ENCODE measurements at regions not wholly inside any gene's neighbourhood (a gene's known extent, or its start where the extent isn't known, plus 50 kb on each side); places are given as distances from the start of the nearest gene placed in this dataset.

DNA sequence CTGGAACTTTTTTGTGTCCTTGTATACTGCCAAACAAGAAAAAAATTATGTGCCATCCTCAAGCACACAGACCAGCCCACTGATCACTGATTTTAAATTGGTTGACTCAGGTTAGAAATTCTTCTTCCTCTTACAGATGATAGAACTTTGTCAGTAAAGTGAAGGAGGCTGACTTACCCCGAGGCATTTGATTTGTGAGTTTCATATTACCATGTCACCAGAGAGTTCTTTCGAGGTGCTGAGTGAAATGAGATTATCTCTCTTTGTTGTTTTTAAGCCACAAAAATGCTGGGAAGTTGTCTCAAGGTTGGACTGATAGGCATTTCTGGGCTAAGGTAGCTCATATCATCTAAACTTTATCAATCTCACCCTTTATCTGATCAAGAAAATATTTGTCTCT is 78.8 kb upstream of the FAM180A start:
- ChIA-PET POLR2A (no interaction called here), CTCF (no interaction called here)
- H3K36me3 Mint-ChIP-seq (ENCODE audit: low read depth), result no peaks in the 10 kb centered on the region
- H3K27ac Mint-ChIP-seq, result no peak overlapping the region
- DNase-seq (no peak), ATAC-seq (no peak)
- no peaks in the 10 kb centered on the region for H3K9me3 Mint-ChIP-seq (ENCODE audit: low read depth)
- intact Hi-C loops (cut with DNase I, micrococcal nuclease), result no loop called here
- no peak overlapping the region for H3K4me3 Mint-ChIP-seq
- peaks cover 2% of the 10 kb centered on the region for H3K27me3 Mint-ChIP-seq
- H3K4me1 Mint-ChIP-seq, result peaks cover 17% of the 10 kb centered on the region

DNA sequence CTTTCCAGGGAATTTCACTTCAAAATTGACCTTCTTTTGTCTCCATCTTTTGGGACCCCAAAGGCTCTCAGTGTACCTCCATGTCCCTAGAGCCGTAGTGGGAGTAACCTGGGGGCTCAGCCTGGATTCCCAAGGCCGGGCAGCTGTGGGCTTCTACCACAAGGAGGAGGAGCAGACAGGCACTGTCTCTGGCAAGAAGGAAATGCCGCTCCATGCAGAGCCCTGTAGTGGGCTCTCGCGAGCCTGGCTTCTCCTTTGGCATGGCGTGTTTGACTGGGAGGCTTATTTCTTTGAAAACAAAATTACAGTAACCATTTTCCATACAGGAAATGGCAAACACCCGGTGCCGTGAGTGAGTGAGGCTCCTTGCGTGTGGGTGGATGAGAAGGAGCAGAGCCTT is 76.8 kb upstream of the FAM180A start:
- H3K27me3 Mint-ChIP-seq, result no peaks in the 10 kb centered on the region
- no peaks in the 10 kb centered on the region for H3K4me1 Mint-ChIP-seq
- ATAC-seq (no peak), DNase-seq (no peak)
- H3K9me3 Mint-ChIP-seq (ENCODE audit: low read depth), result no peaks in the 10 kb centered on the region
- H3K36me3 Mint-ChIP-seq (ENCODE audit: low read depth), result no peaks in the 10 kb centered on the region
- intact Hi-C loops (cut with DNase I, micrococcal nuclease), result no loop called here
- H3K27ac Mint-ChIP-seq, result no peak overlapping the region
- CTCF ChIA-PET, result interaction anchor here (0.7 kb wide), 1 partner anchor 125 kb away, joined by 3 read pairs; no protein-coding TSS in a partner anchor
- no peak overlapping the region for H3K4me3 Mint-ChIP-seq
- POLR2A ChIA-PET, result no interaction called here

DNA sequence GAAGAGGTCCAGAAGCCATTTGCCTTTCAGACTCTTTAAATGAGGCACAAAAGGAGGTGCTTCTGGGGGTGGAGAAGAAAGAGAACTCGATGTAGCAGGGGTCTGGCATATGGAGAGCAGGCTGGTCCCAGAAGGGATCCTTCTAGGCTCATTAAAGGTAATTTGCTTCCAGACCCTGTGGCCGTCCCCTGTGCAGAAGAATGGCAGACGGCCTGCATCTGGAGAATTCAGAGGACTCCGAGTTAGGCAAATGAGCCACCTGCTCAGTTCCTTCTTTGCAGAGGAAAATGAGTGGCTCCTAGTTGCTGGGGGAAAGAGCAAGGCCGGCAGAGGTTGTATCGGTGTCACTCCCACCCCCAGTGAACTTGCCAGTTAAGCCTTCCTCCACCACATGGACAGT is 73.8 kb upstream of the FAM180A start:
- H3K36me3 Mint-ChIP-seq (ENCODE audit: low read depth), result no peaks in the 10 kb centered on the region
- DNase-seq (no peak), ATAC-seq (no peak)
- no peak overlapping the region for H3K27ac Mint-ChIP-seq
- H3K4me3 Mint-ChIP-seq, result no peak overlapping the region
- ChIA-PET POLR2A (no interaction called here), CTCF (no interaction called here)
- intact Hi-C loops (cut with DNase I, micrococcal nuclease), result no loop called here
- peaks cover 2% of the 10 kb centered on the region for H3K27me3 Mint-ChIP-seq
- no peaks in the 10 kb centered on the region for H3K9me3 Mint-ChIP-seq (ENCODE audit: low read depth)
- H3K4me1 Mint-ChIP-seq, result no peaks in the 10 kb centered on the region

DNA sequence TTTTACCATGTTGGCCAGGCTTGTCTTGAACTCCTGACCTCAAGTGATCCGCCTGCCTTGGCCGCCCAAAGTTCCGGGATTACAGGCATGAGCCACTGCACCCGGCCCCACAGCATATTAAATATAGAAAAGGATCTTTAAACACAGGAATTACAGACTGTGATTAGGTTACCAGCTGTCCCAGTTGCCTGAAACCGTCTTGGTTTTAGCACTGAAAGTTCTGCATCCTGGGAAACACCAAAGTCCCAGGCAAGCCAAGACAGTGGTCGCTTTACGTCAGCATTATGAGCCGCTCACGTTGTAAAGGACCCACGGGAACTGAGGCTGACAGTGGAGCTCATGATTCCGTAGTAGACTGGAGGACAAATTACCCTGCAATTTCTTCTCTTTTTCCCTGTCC is 69.0 kb upstream of the FAM180A start:
- CTCF ChIA-PET, result interaction anchor here (1.5 kb wide), 1 partner anchor 9 kb away, joined by 3 read pairs; no protein-coding TSS in a partner anchor
- Mint-ChIP-seq H3K27ac (no peak overlapping the region), H3K36me3 (ENCODE audit: low read depth) (no peaks in the 10 kb centered on the region), H3K9me3 (ENCODE audit: low read depth) (no peaks in the 10 kb centered on the region), H3K4me1 (no peaks in the 10 kb centered on the region), H3K27me3 (peaks cover 2% of the 10 kb centered on the region), H3K4me3 (no peak overlapping the region)
- intact Hi-C loops (cut with DNase I, micrococcal nuclease), result no loop called here
- ATAC-seq (no peak), DNase-seq (no peak)
- POLR2A ChIA-PET, result no interaction called here

DNA sequence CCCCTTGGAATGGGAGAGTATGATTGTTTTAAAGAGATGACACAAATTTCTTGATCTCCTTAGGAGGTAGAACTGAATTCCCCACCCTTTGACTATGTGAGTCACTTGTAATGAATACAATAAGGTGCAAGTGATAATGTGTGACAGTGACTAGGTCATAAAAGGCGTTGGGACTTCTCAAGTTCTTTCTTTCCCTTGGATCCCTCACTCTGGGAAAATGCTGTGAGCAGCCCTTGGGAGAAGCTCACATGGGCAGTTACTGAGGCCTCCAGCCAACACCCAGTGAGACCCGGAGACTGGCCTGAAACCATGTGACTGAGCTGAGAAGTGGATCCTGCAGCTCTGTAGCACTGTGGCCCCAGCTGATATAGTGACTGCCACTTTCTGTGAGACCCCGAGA is 66.4 kb upstream of the FAM180A start:
- Mint-ChIP-seq H3K9me3 (ENCODE audit: low read depth) (no peaks in the 10 kb centered on the region), H3K36me3 (ENCODE audit: low read depth) (no peaks in the 10 kb centered on the region), H3K27me3 (peaks cover 2% of the 10 kb centered on the region), H3K4me3 (no peak overlapping the region), H3K27ac (no peak overlapping the region), H3K4me1 (no peaks in the 10 kb centered on the region)
- ChIA-PET CTCF (interaction anchor here (0.9 to 1.2 kb wide), 2 partner anchors 183 to 195 kb away, joined by 3 to 4 read pairs; no protein-coding TSS in a partner anchor), POLR2A (no interaction called here)
- ATAC-seq (no peak), DNase-seq (no peak)
- intact Hi-C loops (cut with DNase I, micrococcal nuclease), result no loop called here

DNA sequence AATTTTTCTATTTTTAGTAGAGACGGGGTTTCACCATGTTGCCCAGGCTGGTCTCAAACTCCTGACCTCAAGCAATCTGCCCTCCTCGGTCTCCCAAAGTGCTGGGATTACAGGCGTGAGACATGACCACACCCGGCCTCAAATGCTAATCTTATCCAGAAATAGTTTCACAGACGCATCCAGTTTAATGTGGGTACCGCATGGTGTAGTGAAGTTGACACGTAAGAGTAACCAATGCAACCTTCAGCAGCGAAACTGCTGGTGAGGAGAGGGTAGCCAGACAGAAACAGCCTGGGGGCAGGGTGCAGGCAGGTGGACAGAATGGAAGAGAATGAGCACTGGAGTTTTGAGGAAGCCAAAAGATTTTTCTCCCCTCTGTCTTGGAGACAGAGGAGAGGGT is 63.5 kb upstream of the FAM180A start:
- H3K27me3 Mint-ChIP-seq, result no peaks in the 10 kb centered on the region
- ChIA-PET CTCF (interaction anchor here (0.6 kb wide), 1 partner anchor 15 kb away, joined by 4 read pairs; no protein-coding TSS in a partner anchor), POLR2A (no interaction called here)
- no peaks in the 10 kb centered on the region for H3K4me1 Mint-ChIP-seq
- ATAC-seq (no peak), DNase-seq (no peak)
- H3K36me3 Mint-ChIP-seq (ENCODE audit: low read depth), result no peaks in the 10 kb centered on the region
- no peak overlapping the region for H3K4me3 Mint-ChIP-seq
- no peak overlapping the region for H3K27ac Mint-ChIP-seq
- H3K9me3 Mint-ChIP-seq (ENCODE audit: low read depth), result no peaks in the 10 kb centered on the region
- intact Hi-C loops (cut with DNase I, micrococcal nuclease), result no loop called here

DNA sequence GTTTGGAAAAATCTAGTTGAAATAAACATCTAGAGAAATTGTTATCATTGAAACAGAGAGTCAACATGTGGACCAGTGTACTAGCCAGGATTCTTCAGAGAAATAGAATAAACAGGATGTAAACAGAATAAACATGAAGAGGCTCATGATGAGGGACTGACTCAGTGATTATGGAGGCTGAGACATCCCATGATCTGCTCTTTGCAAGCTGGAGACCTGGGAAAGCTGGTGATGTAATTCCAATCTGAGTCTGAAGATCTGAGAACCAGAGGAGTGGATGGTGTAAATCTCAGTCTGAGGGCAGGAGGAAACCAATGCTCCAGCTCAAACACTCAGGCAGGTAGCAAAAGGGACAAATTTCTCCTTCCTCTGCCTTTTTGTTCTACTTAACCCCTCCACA is 62.9 kb upstream of the FAM180A start:
- Mint-ChIP-seq H3K27ac (no peak overlapping the region), H3K27me3 (no peaks in the 10 kb centered on the region), H3K4me1 (no peaks in the 10 kb centered on the region), H3K9me3 (ENCODE audit: low read depth) (no peaks in the 10 kb centered on the region), H3K4me3 (no peak overlapping the region), H3K36me3 (ENCODE audit: low read depth) (no peaks in the 10 kb centered on the region)
- POLR2A ChIA-PET, result no interaction called here
- CTCF ChIA-PET, result interaction anchor here (0.6 kb wide), 1 partner anchor 15 kb away, joined by 4 read pairs; no protein-coding TSS in a partner anchor
- ATAC-seq, result no peak
- DNase-seq, result no peak
- intact Hi-C loops (cut with DNase I, micrococcal nuclease), result no loop called here

DNA sequence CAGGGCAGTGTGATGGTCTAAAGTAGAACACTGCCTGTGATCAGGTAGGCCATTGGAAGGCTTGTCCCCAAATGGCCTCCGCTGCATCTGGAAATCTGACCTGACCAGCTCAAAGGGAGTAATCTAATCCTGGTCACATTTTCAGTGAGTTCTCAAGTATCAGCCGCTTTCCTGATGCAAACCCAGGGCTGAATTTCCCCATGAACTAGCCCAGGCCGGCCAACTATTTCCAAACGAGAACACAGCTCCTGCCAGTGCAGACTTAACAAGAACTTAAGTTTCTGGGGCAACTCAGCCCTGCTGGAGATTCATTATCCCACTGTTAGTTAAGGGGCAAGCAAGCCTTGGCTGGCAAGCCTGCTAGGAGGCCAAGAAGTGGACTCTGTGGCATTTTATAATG is 59.6 kb upstream of the FAM180A start:
- Mint-ChIP-seq H3K4me3 (no peak overlapping the region), H3K4me1 (no peaks in the 10 kb centered on the region), H3K9me3 (ENCODE audit: low read depth) (no peaks in the 10 kb centered on the region), H3K36me3 (ENCODE audit: low read depth) (no peaks in the 10 kb centered on the region), H3K27me3 (no peaks in the 10 kb centered on the region), H3K27ac (no peak overlapping the region)
- ChIA-PET POLR2A (no interaction called here), CTCF (interaction anchor here (1.4 kb wide), 1 partner anchor 9 kb away, joined by 3 read pairs; no protein-coding TSS in a partner anchor)
- intact Hi-C loops (cut with DNase I, micrococcal nuclease), result loop anchor here in 1 of 2 experiments (10.0 kb wide), 1 partner anchor 877 kb away; no protein-coding TSS in a partner anchor
- DNase-seq (no peak), ATAC-seq (no peak)

DNA sequence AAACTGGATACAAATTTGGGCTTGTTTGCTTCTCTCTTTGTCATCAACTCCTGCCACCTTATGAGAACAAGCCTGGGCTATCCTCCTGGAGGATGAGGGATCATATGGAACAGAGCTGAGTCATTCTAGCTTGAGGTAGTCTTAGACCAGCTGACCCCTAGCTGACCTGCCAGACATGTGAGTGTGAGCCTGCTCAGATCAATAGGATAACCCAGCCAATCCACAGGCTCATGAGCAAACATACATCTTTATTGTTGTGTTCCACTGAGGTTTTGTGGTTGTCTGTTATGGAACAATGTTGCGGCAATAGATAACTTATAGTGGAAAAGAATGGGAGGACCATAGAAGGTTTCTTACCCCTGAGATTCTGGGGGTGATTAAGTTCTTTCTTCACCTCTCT is 54.5 kb upstream of the FAM180A start:
- H3K27me3 Mint-ChIP-seq, result peaks cover 12% of the 10 kb centered on the region
- H3K27ac Mint-ChIP-seq, result no peak overlapping the region
- ChIA-PET CTCF (interaction anchor here (1.2 to 1.8 kb wide), 2 partner anchors 205 to 207 kb away, joined by 3 to 8 read pairs; no protein-coding TSS in a partner anchor), POLR2A (no interaction called here)
- no peaks in the 10 kb centered on the region for H3K36me3 Mint-ChIP-seq (ENCODE audit: low read depth)
- intact Hi-C loops (cut with DNase I, micrococcal nuclease), result loop anchor here (5.0 to 10.0 kb wide), 3 partner anchors 882 to 1649 kb away; no protein-coding TSS in a partner anchor
- ATAC-seq, result no peak
- H3K4me3 Mint-ChIP-seq, result no peak overlapping the region
- H3K9me3 Mint-ChIP-seq (ENCODE audit: low read depth), result no peaks in the 10 kb centered on the region
- H3K4me1 Mint-ChIP-seq, result peaks cover 6% of the 10 kb centered on the region
- no peak for DNase-seq

DNA sequence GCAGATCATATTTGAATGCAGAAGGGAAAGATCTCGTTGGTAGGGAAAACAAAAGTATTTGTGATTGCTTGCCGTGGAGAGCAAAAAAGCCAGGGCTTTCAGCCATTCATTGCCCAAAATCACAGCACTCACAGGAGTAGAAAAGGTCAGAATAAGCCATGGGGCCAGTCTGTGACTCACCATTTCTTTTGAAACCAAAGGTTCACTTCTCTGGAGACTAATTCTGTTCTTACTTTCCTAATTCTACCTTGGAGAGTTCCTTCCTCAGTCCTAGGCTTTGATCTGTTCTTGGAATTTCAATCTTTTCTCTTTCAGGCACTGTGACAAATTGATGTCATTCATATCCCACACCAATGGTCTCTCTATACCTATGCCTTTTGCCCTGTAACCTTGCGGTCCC is 54.1 kb upstream of the FAM180A start:
- peaks cover 6% of the 10 kb centered on the region for H3K4me1 Mint-ChIP-seq
- intact Hi-C loops (cut with DNase I, micrococcal nuclease), result loop anchor here (5.0 to 10.0 kb wide), 3 partner anchors 882 to 1650 kb away; no protein-coding TSS in a partner anchor

DNA sequence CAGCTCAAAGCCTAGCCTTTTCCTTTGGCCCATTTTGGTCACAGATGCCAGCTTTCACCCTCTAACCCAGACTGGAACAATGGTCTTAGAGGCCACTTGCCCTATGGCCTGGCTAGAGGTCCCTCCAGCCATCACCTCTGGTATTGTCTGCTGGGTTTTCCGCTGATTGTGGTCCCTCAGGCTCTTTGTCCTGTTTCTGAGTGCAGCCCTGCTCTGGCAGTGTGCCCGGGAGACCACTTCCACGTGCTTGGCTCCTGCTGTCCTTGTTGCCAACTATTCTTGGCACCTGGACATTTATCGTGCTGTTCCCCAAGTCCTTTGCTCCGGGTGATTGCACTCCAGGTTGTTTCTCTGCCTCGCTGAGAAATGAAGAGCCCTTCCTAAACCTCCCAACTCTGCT is 53.3 kb upstream of the FAM180A start:
- Mint-ChIP-seq H3K4me1 (peaks cover 9% of the 10 kb centered on the region), H3K27ac (no peak overlapping the region), H3K27me3 (peaks cover 12% of the 10 kb centered on the region), H3K4me3 (no peak overlapping the region), H3K36me3 (ENCODE audit: low read depth) (no peaks in the 10 kb centered on the region), H3K9me3 (ENCODE audit: low read depth) (no peaks in the 10 kb centered on the region)
- ChIA-PET POLR2A (no interaction called here), CTCF (interaction anchor here (0.8 to 1.8 kb wide), 3 partner anchors 204 to 208 kb away, joined by 5 to 14 read pairs (median 8); no protein-coding TSS in a partner anchor)
- intact Hi-C loops (cut with DNase I, micrococcal nuclease), result loop anchor here (1.0 to 10.0 kb wide), 6 partner anchors 207 to 1651 kb away; no protein-coding TSS in a partner anchor
- no peak for DNase-seq
- no peak for ATAC-seq

More for the DNA sequence above, 54.1 kb upstream of the FAM180A start:
- H3K9me3 Mint-ChIP-seq (ENCODE audit: low read depth), result no peaks in the 10 kb centered on the region
- no peaks in the 10 kb centered on the region for H3K36me3 Mint-ChIP-seq (ENCODE audit: low read depth)
- ChIA-PET CTCF (interaction anchor here (1.2 to 1.8 kb wide), 2 partner anchors 206 to 207 kb away, joined by 3 to 8 read pairs; no protein-coding TSS in a partner anchor), POLR2A (no interaction called here)
- no peak overlapping the region for H3K4me3 Mint-ChIP-seq
- DNase-seq, result no peak
- peaks cover 12% of the 10 kb centered on the region for H3K27me3 Mint-ChIP-seq
- no peak overlapping the region for H3K27ac Mint-ChIP-seq
- ATAC-seq, result no peak

DNA sequence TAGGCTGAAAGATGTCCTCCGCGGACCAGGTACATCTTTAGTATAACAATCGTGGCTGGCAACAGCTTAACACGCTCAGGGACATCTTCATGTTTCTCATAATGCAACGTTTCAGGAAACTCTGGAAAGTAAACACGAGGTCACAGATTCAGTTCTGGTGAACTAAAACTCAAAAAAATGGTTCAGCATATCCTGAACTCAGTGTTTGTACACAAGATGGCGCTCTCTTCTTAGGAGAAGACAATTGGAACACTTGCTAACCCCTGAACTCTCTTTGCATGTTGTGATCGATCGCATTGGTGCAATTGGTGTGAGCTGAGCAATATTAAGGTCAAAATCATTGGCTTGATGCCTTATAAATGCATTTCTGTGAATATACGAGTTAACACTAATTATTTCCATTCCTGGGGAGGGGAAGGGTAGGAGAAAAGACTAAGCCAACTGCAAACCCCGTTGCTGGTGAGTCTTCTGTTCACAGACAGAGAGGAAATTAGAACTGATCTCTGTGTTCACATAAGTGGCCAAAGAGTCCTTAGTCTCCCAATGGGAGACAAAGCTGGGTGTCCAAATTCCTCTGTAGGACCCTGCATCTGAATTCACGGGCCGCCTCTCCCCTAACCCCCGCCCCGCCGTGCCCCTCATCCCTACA is 52.6 kb upstream of the FAM180A start:
- Mint-ChIP-seq H3K9me3 (ENCODE audit: low read depth) (no peaks in the 10 kb centered on the region), H3K27ac (no peak overlapping the region), H3K4me1 (peaks cover 9% of the 10 kb centered on the region), H3K36me3 (ENCODE audit: low read depth) (no peaks in the 10 kb centered on the region), H3K27me3 (peaks cover 12% of the 10 kb centered on the region), H3K4me3 (no peak overlapping the region)
- POLR2A ChIA-PET, result no interaction called here
- peak; percentile 70 for ATAC-seq
- intact Hi-C loops (cut with DNase I, micrococcal nuclease), result loop anchor here (1.0 to 10.0 kb wide), 6 partner anchors 208 to 1652 kb away; no protein-coding TSS in a partner anchor
- CTCF ChIA-PET, result interaction anchor here (0.8 to 1.7 kb wide), 11 partner anchors 11 to 351 kb away, joined by 3 to 14 read pairs (median 4); no protein-coding TSS in a partner anchor
- peak; percentile 23 for DNase-seq
